ENCODE measurements at regions not wholly inside any gene's neighbourhood (a gene's known extent, or its start where the extent isn't known, plus 50 kb on each side); places are given as distances from the start of the nearest gene placed in this dataset.

GRCh38 chr4:186351668-186352194 lies 85.7 kb downstream of the F11 start (continued):
- TF ChIP-seq NANOG (IDR thresholded peaks at IDR 0.05; ENCODE audit: insufficient read depth, low read depth, low read length, poor library complexity, severe bottlenecking) (no peak), KDM5A (IDR thresholded peaks at IDR 0.05; ENCODE audit: low read length) (no peak), CBX8 (IDR thresholded peaks at IDR 0.05; ENCODE audit: borderline replicate concordance, low read depth, low read length) (no peak), RAD21 (IDR thresholded peaks at IDR 0.05 in 1 of 2, conservative IDR thresholded peaks at IDR 0.05 in 1 of 2; ENCODE audit: low read depth in 2 of 2, low read length in 2 of 2) (no peak), SIRT6 (IDR thresholded peaks at IDR 0.05; ENCODE audit: low read length) (no peak), RNF2 (IDR thresholded peaks at IDR 0.05; ENCODE audit: borderline replicate concordance, low read depth, low read length, missing control alignments, poor library complexity, severe bottlenecking) (no peak)
